ENCODE measurements at regions not wholly inside any gene's neighbourhood (a gene's known extent, or its start where the extent isn't known, plus 50 kb on each side); places are given as distances from the start of the nearest gene placed in this dataset.

DNA sequence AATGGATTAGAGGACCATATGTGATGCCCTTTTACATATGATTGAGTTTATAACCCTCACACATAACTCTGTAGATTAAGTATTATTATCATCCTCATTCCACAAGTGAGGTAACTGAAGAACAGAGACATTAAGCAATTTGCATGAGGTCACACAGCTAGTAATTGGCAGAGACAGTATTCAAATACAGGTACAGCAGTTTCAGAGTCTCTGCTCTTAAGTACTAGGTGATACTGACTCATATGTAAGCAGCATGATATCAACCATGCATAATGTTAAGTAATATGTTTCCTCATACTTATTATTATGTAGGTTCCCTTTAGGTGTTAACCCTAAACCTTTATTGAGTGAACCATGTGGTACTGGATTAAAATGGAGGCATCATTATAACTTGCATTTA lies 1562.4 kb upstream of the RAG2 start:
- Mint-ChIP-seq H3K27me3 (ENCODE audit: low read depth) (no peaks in the 10 kb centered on the region), H3K4me1 (ENCODE audit: low read depth) (no peaks in the 10 kb centered on the region), H3K9me3 (ENCODE audit: low read depth) (peaks cover 11% of the 10 kb centered on the region), H3K27ac (ENCODE audit: unreplicated experiment) (no peak overlapping the region), H3K4me3 (ENCODE audit: unreplicated experiment) (no peak overlapping the region), H3K36me3 (ENCODE audit: low read depth) (peaks cover 2% of the 10 kb centered on the region)
- TF ChIP-seq, protein P1, sequence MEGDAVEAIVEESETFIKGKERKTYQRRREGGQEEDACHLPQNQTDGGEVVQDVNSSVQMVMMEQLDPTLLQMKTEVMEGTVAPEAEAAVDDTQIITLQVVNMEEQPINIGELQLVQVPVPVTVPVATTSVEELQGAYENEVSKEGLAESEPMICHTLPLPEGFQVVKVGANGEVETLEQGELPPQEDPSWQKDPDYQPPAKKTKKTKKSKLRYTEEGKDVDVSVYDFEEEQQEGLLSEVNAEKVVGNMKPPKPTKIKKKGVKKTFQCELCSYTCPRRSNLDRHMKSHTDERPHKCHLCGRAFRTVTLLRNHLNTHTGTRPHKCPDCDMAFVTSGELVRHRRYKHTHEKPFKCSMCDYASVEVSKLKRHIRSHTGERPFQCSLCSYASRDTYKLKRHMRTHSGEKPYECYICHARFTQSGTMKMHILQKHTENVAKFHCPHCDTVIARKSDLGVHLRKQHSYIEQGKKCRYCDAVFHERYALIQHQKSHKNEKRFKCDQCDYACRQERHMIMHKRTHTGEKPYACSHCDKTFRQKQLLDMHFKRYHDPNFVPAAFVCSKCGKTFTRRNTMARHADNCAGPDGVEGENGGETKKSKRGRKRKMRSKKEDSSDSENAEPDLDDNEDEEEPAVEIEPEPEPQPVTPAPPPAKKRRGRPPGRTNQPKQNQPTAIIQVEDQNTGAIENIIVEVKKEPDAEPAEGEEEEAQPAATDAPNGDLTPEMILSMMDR (IDR thresholded peaks at IDR 0.05), result no peak
- DNase-seq (ENCODE audit: low spot score), result no peak

DNA sequence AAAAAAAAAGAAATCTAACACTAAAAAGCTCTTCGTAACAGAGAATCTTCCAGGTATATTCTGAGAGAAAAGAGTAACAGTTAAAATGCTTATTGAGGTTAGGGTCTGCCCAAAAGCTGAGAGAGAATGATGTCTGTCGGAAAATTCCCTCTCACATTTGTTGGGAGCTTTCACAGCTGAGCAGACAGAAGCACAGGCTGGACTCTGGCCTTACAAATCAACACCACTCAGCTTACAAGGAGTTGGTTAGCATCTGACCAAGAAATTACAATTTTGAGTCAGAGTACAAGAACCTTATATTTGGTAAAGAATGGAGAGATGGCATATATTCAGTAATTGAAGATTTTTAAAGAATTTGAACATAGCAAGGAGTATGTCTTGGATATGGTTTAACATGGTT lies 1561.0 kb upstream of the RAG2 start:
- H3K4me3 Mint-ChIP-seq (ENCODE audit: unreplicated experiment), result no peak overlapping the region
- no peak overlapping the region for H3K27ac Mint-ChIP-seq (ENCODE audit: unreplicated experiment)
- H3K4me1 Mint-ChIP-seq (ENCODE audit: low read depth), result no peaks in the 10 kb centered on the region
- H3K36me3 Mint-ChIP-seq (ENCODE audit: low read depth), result no peaks in the 10 kb centered on the region
- TF ChIP-seq, protein P1 (IDR thresholded peaks at IDR 0.05), result no peak
- peaks cover 5% of the 10 kb centered on the region for H3K9me3 Mint-ChIP-seq (ENCODE audit: low read depth)
- no peaks in the 10 kb centered on the region for H3K27me3 Mint-ChIP-seq (ENCODE audit: low read depth)
- no peak for DNase-seq (ENCODE audit: low spot score)

DNA sequence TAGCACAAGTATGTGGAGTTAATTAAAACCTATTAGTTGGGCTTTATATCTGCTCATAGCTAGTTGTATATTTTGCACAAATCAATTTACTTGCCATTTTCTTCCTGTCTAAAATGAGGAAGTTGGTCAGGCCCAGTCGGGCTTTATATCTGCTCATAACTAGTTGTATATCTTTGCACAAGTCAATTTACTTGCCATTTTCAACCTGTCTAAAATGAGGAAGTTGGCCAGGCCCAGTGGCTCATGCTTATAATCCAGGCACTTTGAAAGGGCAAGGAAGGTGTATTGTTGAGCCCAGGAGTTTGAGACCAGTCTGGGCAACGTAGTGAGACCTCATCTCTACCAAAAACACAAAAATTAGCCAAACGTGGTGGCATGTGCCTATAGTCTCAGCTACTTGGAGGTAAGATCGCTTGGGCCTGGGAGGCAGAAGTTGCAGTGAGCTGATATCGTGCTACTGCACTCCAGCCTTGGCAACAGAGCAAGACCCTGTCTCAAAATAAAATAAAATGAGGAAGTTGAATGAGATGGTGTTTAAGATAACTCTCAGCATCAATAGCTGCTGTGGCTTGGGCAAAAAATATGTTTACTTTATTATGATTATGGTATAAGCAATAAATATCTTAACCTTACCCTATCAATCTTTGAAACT lies 1558.6 kb upstream of the RAG2 start:
- Mint-ChIP-seq H3K9me3 (ENCODE audit: low read depth) (no peaks in the 10 kb centered on the region), H3K4me3 (ENCODE audit: unreplicated experiment) (no peak overlapping the region), H3K27me3 (ENCODE audit: low read depth) (no peaks in the 10 kb centered on the region), H3K4me1 (ENCODE audit: low read depth) (no peaks in the 10 kb centered on the region), H3K36me3 (ENCODE audit: low read depth) (no peaks in the 10 kb centered on the region), H3K27ac (ENCODE audit: unreplicated experiment) (no peak overlapping the region)
- TF ChIP-seq, protein P1 (IDR thresholded peaks at IDR 0.05), result no peak
- no peak for DNase-seq (ENCODE audit: low spot score)

DNA sequence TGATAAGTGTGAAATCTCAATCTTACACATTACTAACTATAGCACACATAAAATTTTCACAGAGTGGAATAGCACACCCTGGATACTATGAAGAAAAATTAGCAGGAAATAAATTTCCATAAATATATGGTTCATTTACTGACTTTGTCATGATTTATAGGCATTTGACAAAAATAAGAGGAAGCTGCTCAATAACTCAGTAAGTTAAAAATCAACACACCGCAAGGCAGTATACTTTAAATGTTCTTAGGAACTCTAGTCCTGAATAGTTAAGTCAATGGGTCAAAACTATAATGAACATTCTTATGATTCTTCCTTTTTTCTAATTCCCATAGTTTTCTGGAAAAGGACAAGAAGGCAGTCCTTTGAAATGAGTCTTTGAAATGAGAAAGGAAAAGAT lies 1557.8 kb upstream of the RAG2 start:
- Mint-ChIP-seq H3K27me3 (ENCODE audit: low read depth) (no peaks in the 10 kb centered on the region), H3K4me3 (ENCODE audit: unreplicated experiment) (no peak overlapping the region), H3K9me3 (ENCODE audit: low read depth) (no peaks in the 10 kb centered on the region), H3K4me1 (ENCODE audit: low read depth) (no peaks in the 10 kb centered on the region), H3K27ac (ENCODE audit: unreplicated experiment) (no peak overlapping the region), H3K36me3 (ENCODE audit: low read depth) (no peaks in the 10 kb centered on the region)
- TF ChIP-seq, protein P1 (IDR thresholded peaks at IDR 0.05), result no peak
- DNase-seq (ENCODE audit: low spot score), result no peak

DNA sequence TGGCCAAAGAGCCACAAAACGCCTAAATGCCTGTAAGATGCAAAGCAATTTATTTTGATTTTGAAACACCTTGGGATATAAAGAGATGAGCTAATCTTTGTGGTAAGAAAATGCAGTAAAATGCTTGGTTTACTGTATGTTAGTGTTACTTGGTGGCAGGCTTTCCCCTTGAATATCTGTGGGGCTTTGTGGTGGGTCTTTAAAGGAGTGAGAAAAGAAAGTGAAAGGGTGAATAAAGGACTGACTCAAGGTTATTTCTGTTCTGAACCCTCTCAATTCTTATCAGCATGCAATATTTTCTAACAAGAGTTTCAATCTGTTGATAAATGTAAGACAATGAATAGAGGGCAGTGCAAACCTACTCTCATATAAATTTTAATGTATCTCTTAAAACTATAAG lies 1555.9 kb upstream of the RAG2 start:
- Mint-ChIP-seq H3K27ac (ENCODE audit: unreplicated experiment) (no peak overlapping the region), H3K27me3 (ENCODE audit: low read depth) (no peaks in the 10 kb centered on the region), H3K4me3 (ENCODE audit: unreplicated experiment) (no peak overlapping the region), H3K9me3 (ENCODE audit: low read depth) (no peaks in the 10 kb centered on the region), H3K4me1 (ENCODE audit: low read depth) (no peaks in the 10 kb centered on the region), H3K36me3 (ENCODE audit: low read depth) (no peaks in the 10 kb centered on the region)
- TF ChIP-seq, protein P1 (IDR thresholded peaks at IDR 0.05), result no peak
- DNase-seq (ENCODE audit: low spot score), result no peak

All from chondrocyte (in vitro differentiated cells).